Astrocyte of the spinal cord (primary cell): ENCODE measurements at regions not wholly inside any gene's neighbourhood (a gene's known extent, or its start where the extent isn't known, plus 50 kb on each side); places are given as distances from the start of the nearest gene placed in this dataset.
A peak's percentile ranks its signal among the peaks of the same experiment; 100 is the strongest.

Experiments used
- DNase-seq: peaks from one replicate; pipeline ENCODE4 v3.0.0; 2011; ENCODE audit warnings: low read depth, low spot score
- H3K4me3 ChIP-seq: 2 replicates; pipeline ENCODE4 v1.5.1; 2011; ENCODE audit warnings: low read depth, mild to moderate bottlenecking, low read length, moderate library complexity
- CTCF ChIP-seq: IDR thresholded peaks from 2 replicates; pipeline ENCODE4 v1.5.1; 2012; ENCODE audit warnings: low read depth, mild to moderate bottlenecking, low read length, inconsistent platforms
- in situ Hi-C: cut with HindIII; loops from 2 replicates; pipeline ENCODE4 v1.10.0; 2017; ENCODE audit warnings: low sequenced_read_pairs

- DNase-seq, result no peak
- in situ Hi-C loops, result no loop called here
- H3K4me3 ChIP-seq, result no peak overlapping the region
- no peak for TF ChIP-seq CTCF
Observed at GRCh38 chr3:74564560-74564959, 49.9 kb downstream of the CNTN3 start.

GRCh38 chr3:74562558-74563269 is 51.7 kb downstream of the CNTN3 start:
- in situ Hi-C loops, result no loop called here
- no peak for TF ChIP-seq CTCF
- DNase-seq, result no peak
- no peak overlapping the region for H3K4me3 ChIP-seq

- no peak for DNase-seq
- no peak overlapping the region for H3K4me3 ChIP-seq
- in situ Hi-C loops, result no loop called here
- no peak for TF ChIP-seq CTCF
Observed at GRCh38 chr3:74561881-74562280, 52.6 kb downstream of the CNTN3 start.

- TF ChIP-seq CTCF, result no peak
- in situ Hi-C loops, result no loop called here
- no peak overlapping the region for H3K4me3 ChIP-seq
- no peak for DNase-seq
Observed at GRCh38 chr3:74559261-74559660, 55.2 kb downstream of the CNTN3 start.

GRCh38 chr3:74550686-74551085 is 63.8 kb downstream of the CNTN3 start:
- TF ChIP-seq CTCF, result no peak
- in situ Hi-C loops, result no loop called here
- DNase-seq, result no peak
- H3K4me3 ChIP-seq, result no peak overlapping the region

- in situ Hi-C loops, result no loop called here
Observed at GRCh38 chr3:74546426-74546825, 68.0 kb downstream of the CNTN3 start.

More at GRCh38 chr3:74546426-74546825, 68.0 kb downstream of the CNTN3 start:
- DNase-seq, result peak; percentile 9
- TF ChIP-seq CTCF, result no peak
- H3K4me3 ChIP-seq, result no peak overlapping the region
